Keratinocyte (primary cell): ENCODE measurements at regions not wholly inside any gene's neighbourhood (a gene's known extent, or its start where the extent isn't known, plus 50 kb on each side); places are given as distances from the start of the nearest gene placed in this dataset.

ENCODE experiments used
- DNase-seq: peaks from one replicate; pipeline ENCODE4 v3.0.0-alpha.2; 2011; ENCODE audit warnings: low read depth, missing footprints, low spot score
- FAIRE-seq: peaks from 2 replicates; lab custom pipeline; 2011; peaks lifted over from hg19 to GRCh38; lab: Jason Lieb, UNC
- H2AFZ ChIP-seq: 2 replicates; pipeline ENCODE4 v1.6.0; 2012; ENCODE audit warnings: low read length, control low read depth, inconsistent platforms; ENCODE audit not compliant: control insufficient read depth
- H3K27ac ChIP-seq: 2 replicates; pipeline ENCODE4 v1.5.1; 2011; ENCODE audit warnings: low read length; ENCODE audit not compliant: control insufficient read depth, insufficient read depth
- H3K27me3 ChIP-seq: 3 replicates; pipeline ENCODE4 v1.6.0; 2011; ENCODE audit warnings: low read length; ENCODE audit not compliant: control insufficient read depth, insufficient read depth; ENCODE audit errors: extremely low read depth
- H3K36me3 ChIP-seq, 2 experiments: 2 replicates in 1 of 2; 3 replicates in 1 of 2; pipeline ENCODE4 v1.5.1; 2011; ENCODE audit warnings: low read length in 2 of 2, mild to moderate bottlenecking in 1 of 2; ENCODE audit not compliant: control insufficient read depth in 2 of 2, insufficient read depth in 2 of 2; ENCODE audit errors: extremely low read depth in 1 of 2
- H3K4me1 ChIP-seq: 3 replicates; pipeline ENCODE4 v1.5.1; 2011; ENCODE audit warnings: low read length; ENCODE audit not compliant: control insufficient read depth, insufficient read depth; ENCODE audit errors: extremely low read depth
- H3K4me2 ChIP-seq: 3 replicates; pipeline ENCODE4 v1.6.0; 2011; ENCODE audit warnings: low read depth, low read length; ENCODE audit not compliant: control insufficient read depth, insufficient read depth; ENCODE audit errors: extremely low read depth
- H3K4me3 ChIP-seq, 3 experiments: fragments of 200-600 bp in 1 of 3; sonication (generic) in 1 of 3; 2 replicates in 2 of 3; 3 replicates in 1 of 3; pipeline ENCODE4 v1.5.1; 2011 to 2016; ENCODE audit warnings: low read length in 3 of 3, mild to moderate bottlenecking in 3 of 3, control low read depth in 2 of 3, inconsistent platforms in 1 of 3, low read depth in 1 of 3, mixed read lengths in 1 of 3, mixed run types in 1 of 3, moderate library complexity in 1 of 3; ENCODE audit not compliant: control insufficient read depth in 2 of 3, insufficient read depth in 2 of 3; ENCODE audit errors: extremely low read depth in 1 of 3
- H3K79me2 ChIP-seq: 2 replicates; pipeline ENCODE4 v1.6.0; 2012; ENCODE audit warnings: low read length; ENCODE audit not compliant: control insufficient read depth, insufficient read depth
- H3K9ac ChIP-seq: 3 replicates; pipeline ENCODE4 v1.6.0; 2011; ENCODE audit warnings: low read length; ENCODE audit not compliant: control insufficient read depth, insufficient read depth; ENCODE audit errors: extremely low read depth
- H3K9me1 ChIP-seq: 3 replicates; pipeline ENCODE4 v1.6.0; 2011; ENCODE audit warnings: low read length; ENCODE audit not compliant: control insufficient read depth, insufficient read depth; ENCODE audit errors: extremely low read depth
- H3K9me3 ChIP-seq: 2 replicates; pipeline ENCODE4 v1.5.1; 2012; ENCODE audit warnings: low read depth, low read length; ENCODE audit not compliant: control insufficient read depth
- H4K20me1 ChIP-seq: 3 replicates; pipeline ENCODE4 v1.6.0; 2011; ENCODE audit warnings: low read length; ENCODE audit not compliant: control insufficient read depth, insufficient read depth; ENCODE audit errors: extremely low read depth
- EZH2 ChIP-seq: IDR thresholded peaks from one replicate; pipeline ENCODE4 v1.6.1; 2012; ENCODE audit warnings: inconsistent platforms, mild to moderate bottlenecking, low read length, moderate library complexity
- dilution Hi-C: fragments of 300-500 bp; cut with MboI; formaldehyde crosslinking; loops from one replicate; pipeline ENCODE4 v1.7.0; 2020; ENCODE audit warnings: low sequenced_read_pairs; ENCODE audit not compliant: extremely low pct_ligation_motif_present
- TF ChIP-seq, protein P1 (sequence below), 3 experiments: IDR thresholded peaks in 1 of 3; conservative IDR thresholded peaks in 1 of 3; optimal IDR thresholded peaks in 1 of 3; 2 replicates in 2 of 3; 3 replicates in 1 of 3; pipeline versions ENCODE3 to v1.5.1; 2011; ENCODE audit warnings: low read length in 3 of 3, mild to moderate bottlenecking in 3 of 3, moderate library complexity in 2 of 3, control low read depth in 1 of 3, inconsistent platforms in 1 of 3; ENCODE audit not compliant: insufficient read depth in 2 of 3; ENCODE audit errors: extremely low read depth in 1 of 3

GRCh38 chr2:33900610-33901009 lies 301.5 kb upstream of the FAM98A start:
- TF ChIP-seq, protein P1, sequence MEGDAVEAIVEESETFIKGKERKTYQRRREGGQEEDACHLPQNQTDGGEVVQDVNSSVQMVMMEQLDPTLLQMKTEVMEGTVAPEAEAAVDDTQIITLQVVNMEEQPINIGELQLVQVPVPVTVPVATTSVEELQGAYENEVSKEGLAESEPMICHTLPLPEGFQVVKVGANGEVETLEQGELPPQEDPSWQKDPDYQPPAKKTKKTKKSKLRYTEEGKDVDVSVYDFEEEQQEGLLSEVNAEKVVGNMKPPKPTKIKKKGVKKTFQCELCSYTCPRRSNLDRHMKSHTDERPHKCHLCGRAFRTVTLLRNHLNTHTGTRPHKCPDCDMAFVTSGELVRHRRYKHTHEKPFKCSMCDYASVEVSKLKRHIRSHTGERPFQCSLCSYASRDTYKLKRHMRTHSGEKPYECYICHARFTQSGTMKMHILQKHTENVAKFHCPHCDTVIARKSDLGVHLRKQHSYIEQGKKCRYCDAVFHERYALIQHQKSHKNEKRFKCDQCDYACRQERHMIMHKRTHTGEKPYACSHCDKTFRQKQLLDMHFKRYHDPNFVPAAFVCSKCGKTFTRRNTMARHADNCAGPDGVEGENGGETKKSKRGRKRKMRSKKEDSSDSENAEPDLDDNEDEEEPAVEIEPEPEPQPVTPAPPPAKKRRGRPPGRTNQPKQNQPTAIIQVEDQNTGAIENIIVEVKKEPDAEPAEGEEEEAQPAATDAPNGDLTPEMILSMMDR (optimal IDR thresholded peaks at IDR 0.05 in 1 of 3, IDR thresholded peaks at IDR 0.05 in 1 of 3, conservative IDR thresholded peaks at IDR 0.05 in 1 of 3; ENCODE audit: extremely low read depth in 1 of 3, insufficient read depth in 2 of 3, low read length in 3 of 3): no peak
- no peak for TF ChIP-seq EZH2
- H3K9me1 ChIP-seq: no peaks in the 10 kb centered on the region
- no peak overlapping the region for H3K4me2 ChIP-seq
- no peak overlapping the region for H2AFZ ChIP-seq
- FAIRE-seq (no peak), DNase-seq (no peak)
- no peak overlapping the region for H3K27ac ChIP-seq
- H4K20me1 ChIP-seq: no peaks in the 10 kb centered on the region
- H3K36me3 ChIP-seq: no peaks in the 10 kb centered on the region
- H3K9ac ChIP-seq: no peak overlapping the region
- no peak overlapping the region for H3K4me3 ChIP-seq
- no peaks in the 10 kb centered on the region for H3K4me1 ChIP-seq
- H3K9me3 ChIP-seq: peaks cover 1% of the 10 kb centered on the region
- dilution Hi-C loops: no loop called here
- H3K79me2 ChIP-seq: no peaks in the 10 kb centered on the region
- no peaks in the 10 kb centered on the region for H3K27me3 ChIP-seq

DNA sequence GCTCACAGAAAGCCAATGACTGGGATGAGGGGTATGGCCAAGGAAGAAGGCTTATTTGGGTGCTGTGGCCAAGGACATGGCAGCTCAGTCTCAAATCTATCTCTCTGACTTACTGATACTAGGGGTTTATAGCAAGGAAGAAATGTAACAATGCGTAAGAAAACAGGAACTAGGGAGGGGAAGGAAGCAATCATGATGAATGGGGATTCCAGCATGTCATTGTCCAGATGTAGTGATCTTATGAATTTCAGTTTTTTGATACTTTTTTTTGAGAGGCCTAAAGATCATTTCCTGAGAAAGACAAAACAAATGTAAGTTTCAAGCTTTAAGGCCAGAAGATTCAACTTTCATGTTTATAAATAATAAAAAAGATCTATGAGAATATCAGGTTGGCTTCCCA lies 298.6 kb upstream of the FAM98A start:
- no peak overlapping the region for H3K4me2 ChIP-seq
- H3K9ac ChIP-seq: no peak overlapping the region
- no peak overlapping the region for H2AFZ ChIP-seq
- peaks cover 1% of the 10 kb centered on the region for H3K9me3 ChIP-seq
- no peaks in the 10 kb centered on the region for H4K20me1 ChIP-seq
- H3K79me2 ChIP-seq: no peaks in the 10 kb centered on the region
- no peaks in the 10 kb centered on the region for H3K4me1 ChIP-seq
- no peaks in the 10 kb centered on the region for H3K36me3 ChIP-seq
- DNase-seq (no peak), FAIRE-seq (no peak)
- no peaks in the 10 kb centered on the region for H3K27me3 ChIP-seq
- no peaks in the 10 kb centered on the region for H3K9me1 ChIP-seq
- H3K27ac ChIP-seq: no peak overlapping the region
- TF ChIP-seq, protein P1 (optimal IDR thresholded peaks at IDR 0.05 in 1 of 3, IDR thresholded peaks at IDR 0.05 in 1 of 3, conservative IDR thresholded peaks at IDR 0.05 in 1 of 3; ENCODE audit: extremely low read depth in 1 of 3, insufficient read depth in 2 of 3, low read length in 3 of 3): no peak
- no peak for TF ChIP-seq EZH2
- H3K4me3 ChIP-seq: no peak overlapping the region
- dilution Hi-C loops: no loop called here
